ENCODE measurements at regions not wholly inside any gene's neighbourhood (a gene's known extent, or its start where the extent isn't known, plus 50 kb on each side); places are given as distances from the start of the nearest gene placed in this dataset.

DNA sequence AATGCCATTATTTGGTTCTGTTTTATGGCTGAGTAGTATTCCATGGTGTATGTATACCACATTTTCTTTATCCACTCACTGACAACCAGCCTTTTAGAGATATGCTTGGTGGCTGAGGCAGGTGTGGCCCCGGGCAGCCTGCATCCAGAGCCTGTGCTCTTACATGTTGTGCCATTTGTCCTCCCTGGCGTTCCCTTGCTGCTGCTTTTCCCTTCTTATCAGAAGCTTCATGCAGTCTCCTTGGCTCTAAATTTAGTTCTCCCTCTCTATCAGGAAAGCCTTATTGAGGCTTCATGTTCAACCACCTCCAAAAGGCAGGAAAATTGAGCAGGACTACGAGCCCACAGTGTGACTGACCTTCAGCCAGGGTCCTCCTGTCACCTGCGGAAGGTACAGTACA lies 131.7 kb upstream of the ITGA6 start:
- Histone ChIP-seq H3K23me2 (ENCODE audit: low read depth, low read length) (no peaks in the 10 kb centered on the region), H3K56ac (replicated peaks; ENCODE audit: insufficient read length, low read depth, low read length) (no peak overlapping the region), H2BK120ac (replicated peaks; ENCODE audit: low read depth, low read length) (no peak overlapping the region), H3K9ac (replicated peaks in 1 of 4; ENCODE audit: extremely low read depth in 1 of 4, low read depth in 3 of 4, low read length in 3 of 4) (no peak overlapping the region), H2AK5ac (ENCODE audit: low read depth, low read length) (no peak overlapping the region), H3K4ac (replicated peaks; ENCODE audit: insufficient read length, low read depth, low read length) (no peak overlapping the region), H4K20me1 (replicated peaks in 1 of 2; ENCODE audit: control insufficient read depth in 1 of 2, insufficient read depth in 2 of 2, low read length in 2 of 2) (no peaks in the 10 kb centered on the region), H3K27ac (ENCODE audit: low read depth, low read length) (no peak overlapping the region), H3K79me1 (ENCODE audit: low read depth, low read length) (no peaks in the 10 kb centered on the region), H3K23ac (ENCODE audit: insufficient read length) (no peak overlapping the region), H3K9me3 (ENCODE audit: insufficient read depth in 2 of 2, low read depth in 1 of 2, low read length in 1 of 2) (0 out of 4 replicates have a peak, but pooled peaks cover 0 to under 1% of the 10 kb centered on the region in 2 experiments), H3K14ac (ENCODE audit: insufficient read length) (no peak overlapping the region), H3K4me2 (ENCODE audit: insufficient read depth in 1 of 2, low read depth in 2 of 2, low read length in 2 of 2) (peak overlapping the region; percentile 5 to 32; a peak in 1 of 4 replicates), H2BK20ac (ENCODE audit: low read length) (peak overlapping the region; percentile 19; the same call in 1 of the 2 replicates), H3K4me3 (ENCODE audit: extremely low read depth in 1 of 4, insufficient read depth in 2 of 4, low read depth in 3 of 4, low read length in 4 of 4) (no peak overlapping the region), H2BK15ac (ENCODE audit: low read length) (no peak overlapping the region), H4K5ac (ENCODE audit: insufficient read length, low read depth, low read length) (no peak overlapping the region), H3K79me2 (ENCODE audit: control insufficient read depth in 1 of 2, insufficient read depth in 2 of 2, low read length in 2 of 2) (no peaks in the 10 kb centered on the region), H3K27me3 (replicated peaks in 1 of 4; ENCODE audit: control insufficient read depth in 3 of 4, extremely low read depth in 1 of 4, insufficient read depth in 3 of 4, low read length in 3 of 4) (peaks cover 1 to 12% (median 7%) of the 10 kb centered on the region in 4 experiments; a peak in 5 of 7 replicates), H2AFZ (ENCODE audit: low read length) (no peak overlapping the region), H4K8ac (ENCODE audit: extremely low read depth, insufficient read depth, low read length) (no peak overlapping the region), H2BK5ac (ENCODE audit: low read depth, low read length) (no peak overlapping the region), H3K36me3 (ENCODE audit: control insufficient read depth in 2 of 4, insufficient read depth in 4 of 4, low read length in 3 of 4) (no peaks in the 10 kb centered on the region), H4K91ac (replicated peaks; ENCODE audit: insufficient read length, low read length) (no peak overlapping the region), H3K18ac (ENCODE audit: extremely low read depth, low read length) (no peak overlapping the region), H3K4me1 (replicated peaks in 1 of 4; ENCODE audit: control insufficient read depth in 3 of 4, insufficient read depth in 4 of 4, low read length in 3 of 4) (peaks cover 3 to 13% (median 8%) of the 10 kb centered on the region in 4 experiments; a peak in 6 of 7 replicates), H2BK12ac (ENCODE audit: low read depth, low read length) (no peak overlapping the region; the same call in 1 of the 2 replicates)
- CTCF ChIA-PET (ENCODE audit: partially characterized antibody), result interaction anchor here (3.0 to 3.7 kb wide), 2 partner anchors 11 to 166 kb away, joined by 10 to 12 read pairs; no protein-coding TSS in a partner anchor
- DNase-seq (ENCODE audit: low read depth in 1 of 2, low spot score in 2 of 2), result no peak
- FAIRE-seq, result no peak
- TF ChIP-seq SIX5 (IDR thresholded peaks at IDR 0.05; ENCODE audit: low read depth, low read length), result no peak
- no peak for TF ChIP-seq TBP (IDR thresholded peaks at IDR 0.05; ENCODE audit: low read depth, low read length)
- no peak for TF ChIP-seq JUN (IDR thresholded peaks at IDR 0.05; ENCODE audit: low read depth, low read length)
- 89% methylated on average over 4 of the region's 4 CpGs; no CpG with 5 or more reads in 1 of the 2 experiments for WGBS, 2 experiments (ENCODE audit: extremely low coverage in 1 of 2, insufficient coverage in 1 of 2, insufficient read length in 1 of 2, insufficient replicate concordance in 2 of 2, low coverage in 1 of 2, low lambda C conversion rate in 2 of 2, missing lambda C conversion rate in 1 of 2)
- POLR2A ChIA-PET (ENCODE audit: partially characterized antibody), result no interaction called here
